ENCODE measurements at regions not wholly inside any gene's neighbourhood (a gene's known extent, or its start where the extent isn't known, plus 50 kb on each side); places are given as distances from the start of the nearest gene placed in this dataset.

DNA sequence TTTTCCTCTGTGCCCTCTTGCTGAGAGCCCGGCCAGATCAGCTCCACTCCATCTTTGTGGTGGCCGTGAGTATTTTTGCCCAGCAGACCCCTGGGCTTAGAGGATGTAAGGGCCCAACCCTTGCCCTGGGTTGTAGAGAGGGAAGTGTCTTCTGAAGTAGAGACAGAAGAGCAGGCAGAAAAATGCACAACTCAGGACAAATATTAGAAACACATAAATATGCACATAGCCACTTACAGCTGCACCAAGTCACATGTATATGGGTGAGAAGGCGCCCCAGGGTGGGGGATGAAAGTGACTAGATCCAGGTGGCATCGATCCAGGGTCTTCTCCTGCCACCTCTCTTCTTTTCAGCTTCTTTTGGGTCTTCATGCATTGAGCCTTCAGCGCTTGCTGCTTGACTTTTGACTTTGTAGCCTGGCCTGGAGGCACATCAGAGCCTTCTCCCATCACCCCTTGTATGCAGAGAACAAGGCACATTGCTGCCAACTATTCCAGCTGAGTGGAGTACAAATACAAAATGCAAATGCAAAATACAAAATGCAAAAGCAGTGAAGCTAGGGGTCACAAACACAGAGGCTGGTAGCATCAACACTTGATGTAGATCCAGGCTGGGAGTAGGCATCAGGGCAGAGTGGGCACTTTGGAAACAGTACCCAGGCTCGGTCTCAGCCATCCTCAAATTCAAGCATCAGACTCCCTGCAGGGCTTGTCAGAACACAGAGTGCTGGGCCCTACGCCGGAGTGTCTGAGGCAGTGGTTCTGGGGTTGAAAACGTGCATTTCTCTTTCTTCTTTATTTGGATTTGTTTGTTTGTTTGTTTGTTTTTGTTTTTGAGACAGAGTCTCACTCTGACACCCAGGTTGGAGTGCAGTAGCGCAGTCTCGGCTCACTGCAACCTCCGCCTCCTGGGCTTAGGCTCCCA is 133.0 kb downstream of the ASB7 start:
- FAIRE-seq, result no peak
- no peak for DNase-seq (ENCODE audit: insufficient read length, low spot score)
- no peak for TF ChIP-seq POLR2A (IDR thresholded peaks at IDR 0.05; ENCODE audit: low read depth, low read length)

DNA sequence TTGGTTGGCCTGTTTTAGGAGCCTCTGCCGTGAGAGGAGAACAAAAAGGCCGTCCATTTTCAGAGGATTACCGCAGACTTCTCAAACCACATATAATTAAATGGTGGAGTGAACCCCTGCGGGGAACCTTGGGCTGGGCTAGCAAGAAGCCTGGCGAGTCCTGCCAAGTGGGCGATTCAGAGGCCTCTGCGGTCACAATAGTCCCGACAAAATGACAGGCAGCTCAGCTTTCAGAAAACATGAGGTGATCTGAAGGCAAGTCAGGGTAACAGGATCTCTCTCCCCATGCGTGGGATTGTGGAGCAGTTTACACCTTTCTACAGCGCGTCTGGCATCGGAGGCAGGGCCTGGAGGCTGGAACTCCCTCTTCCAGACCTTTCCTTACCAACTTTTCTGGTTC is 134.8 kb downstream of the ASB7 start:
- no peak for TF ChIP-seq POLR2A (IDR thresholded peaks at IDR 0.05; ENCODE audit: low read depth, low read length)
- DNase-seq (ENCODE audit: insufficient read length, low spot score) (no peak), FAIRE-seq (no peak)

DNA sequence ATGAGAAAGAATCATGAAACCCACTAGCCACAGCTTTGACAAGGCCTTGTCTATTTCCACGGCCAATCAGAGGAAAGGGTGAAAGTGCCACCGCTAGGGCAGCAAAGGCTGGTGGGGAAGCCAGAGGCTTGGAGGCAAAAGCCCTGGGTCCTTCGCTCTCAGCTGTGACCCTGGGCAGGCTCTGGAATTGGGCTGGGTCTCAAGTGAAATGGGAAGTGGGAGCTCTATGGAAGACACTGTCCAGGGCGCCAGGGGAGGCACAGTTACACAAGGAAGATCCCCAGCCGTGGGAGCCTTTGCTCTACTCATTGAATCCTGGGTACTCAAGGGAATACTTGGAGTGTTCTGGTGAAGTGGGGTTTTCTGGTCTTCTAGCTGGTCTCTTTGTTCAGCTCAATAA is 136.2 kb downstream of the ASB7 start:
- TF ChIP-seq POLR2A (IDR thresholded peaks at IDR 0.05; ENCODE audit: low read depth, low read length), result no peak
- DNase-seq (ENCODE audit: insufficient read length, low spot score), result no peak
- no peak for FAIRE-seq

DNA sequence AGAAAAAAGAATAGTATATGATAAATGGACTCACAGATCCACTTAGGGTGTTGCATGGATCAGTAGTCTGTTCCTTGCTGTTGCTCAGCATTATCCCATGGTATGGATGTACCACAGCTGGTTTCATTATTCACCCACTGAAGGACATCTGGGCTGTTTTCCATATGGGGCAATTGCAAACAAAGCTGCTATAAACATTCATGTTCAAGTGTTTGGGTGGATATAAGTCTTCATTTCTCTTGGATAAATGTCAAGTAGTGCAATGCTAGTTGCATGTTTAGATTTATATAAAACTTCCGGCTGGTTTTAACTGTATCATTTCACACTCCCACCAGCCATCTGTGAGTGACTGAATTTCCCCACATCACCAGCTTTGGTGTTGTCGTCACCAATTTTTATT is 137.7 kb downstream of the ASB7 start:
- no peak for TF ChIP-seq POLR2A (IDR thresholded peaks at IDR 0.05; ENCODE audit: low read depth, low read length)
- FAIRE-seq (no peak), DNase-seq (ENCODE audit: insufficient read length, low spot score) (no peak)

DNA sequence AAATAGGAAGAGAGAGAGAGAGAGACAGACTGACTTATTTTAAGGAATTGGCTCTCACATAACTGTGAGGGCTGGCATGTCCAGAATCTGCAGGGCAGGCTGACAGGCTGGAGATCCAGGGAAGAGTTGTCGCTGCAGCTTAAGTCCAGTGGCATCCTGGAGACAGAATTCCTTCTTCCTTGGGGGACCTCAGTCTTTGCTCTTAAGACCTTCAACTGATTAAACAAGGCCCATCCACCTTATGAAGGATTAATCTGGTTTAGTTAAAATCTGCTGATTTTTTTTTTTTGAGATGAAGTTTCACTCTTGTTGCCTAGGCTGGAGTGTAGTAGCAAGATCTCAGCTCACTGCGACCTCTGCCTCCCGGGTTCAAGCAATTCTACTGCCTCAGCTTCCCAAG is 128.0 kb upstream of the ALDH1A3 start:
- FAIRE-seq (no peak), DNase-seq (ENCODE audit: insufficient read length, low spot score) (no peak)
- TF ChIP-seq POLR2A (IDR thresholded peaks at IDR 0.05; ENCODE audit: low read depth, low read length), result no peak

DNA sequence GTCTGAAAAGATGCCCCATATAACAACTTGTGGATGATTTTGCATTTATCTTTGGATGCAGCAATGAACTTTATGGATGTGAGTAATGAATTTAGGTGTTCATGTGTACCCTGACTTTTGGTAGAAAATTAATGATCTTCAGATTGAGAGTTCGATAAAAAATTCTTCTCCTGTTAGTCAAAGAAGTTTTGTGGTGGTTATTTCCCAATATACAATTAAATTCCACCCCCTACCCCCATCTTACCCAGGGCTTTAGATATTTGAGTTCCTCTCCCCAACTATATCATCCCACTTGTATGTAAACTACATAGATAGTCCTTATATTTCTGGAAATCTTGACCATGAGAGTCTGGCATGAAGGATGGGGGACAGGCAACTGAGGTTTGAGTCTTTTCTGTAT is 126.1 kb upstream of the ALDH1A3 start:
- no peak for FAIRE-seq
- no peak for DNase-seq (ENCODE audit: insufficient read length, low spot score)

DNA sequence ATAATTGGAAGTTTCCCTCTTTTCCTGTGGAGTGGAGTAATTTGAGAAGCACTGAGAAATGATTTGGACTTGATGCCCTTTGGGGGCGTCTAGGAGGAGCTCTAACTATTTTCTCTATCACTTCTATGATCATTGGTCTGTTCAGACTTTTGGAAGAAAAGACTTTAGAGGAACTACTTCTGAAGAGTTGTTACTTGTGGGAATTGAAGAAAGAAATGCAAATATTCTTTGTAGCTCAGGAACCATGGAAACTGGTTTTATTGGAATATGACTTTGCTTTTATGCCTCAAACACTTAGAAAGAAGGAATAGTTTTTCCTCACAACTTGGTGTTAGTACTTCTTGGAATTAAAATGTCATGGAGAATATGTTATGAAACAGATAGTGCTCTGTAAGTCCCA is 122.0 kb upstream of the ALDH1A3 start:
- TF ChIP-seq POLR2A (IDR thresholded peaks at IDR 0.05; ENCODE audit: low read depth, low read length), result no peak
- FAIRE-seq (no peak), DNase-seq (ENCODE audit: insufficient read length, low spot score) (no peak)

More for the DNA sequence above, 126.1 kb upstream of the ALDH1A3 start:
- no peak for TF ChIP-seq POLR2A (IDR thresholded peaks at IDR 0.05; ENCODE audit: low read depth, low read length)

GRCh38 chr15:100758555-100758954 is 121.1 kb upstream of the ALDH1A3 start:
- no peak for DNase-seq (ENCODE audit: insufficient read length, low spot score)
- no peak for TF ChIP-seq POLR2A (IDR thresholded peaks at IDR 0.05; ENCODE audit: low read depth, low read length)
- no peak for FAIRE-seq

DNA sequence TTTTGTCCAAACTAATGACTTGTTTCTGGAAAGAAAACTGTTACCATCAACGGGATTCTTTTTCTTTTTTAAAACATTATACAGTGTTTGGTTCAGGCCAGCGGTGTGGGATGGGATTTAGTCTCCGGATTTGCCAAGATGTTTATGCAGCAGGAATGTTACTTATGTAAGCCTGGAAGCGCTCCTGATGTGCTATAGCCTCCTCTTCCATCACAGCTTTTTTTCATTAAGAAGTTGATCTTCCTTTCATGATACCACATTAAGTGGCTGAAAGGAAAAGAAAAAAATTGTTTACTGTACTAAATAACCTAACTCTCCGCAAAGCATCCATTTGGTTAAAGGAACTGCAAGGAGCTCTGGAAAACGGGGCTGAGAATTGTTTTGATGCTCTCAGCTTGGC is 120.5 kb upstream of the ALDH1A3 start:
- DNase-seq (ENCODE audit: insufficient read length, low spot score), result no peak
- FAIRE-seq, result no peak
- TF ChIP-seq POLR2A (IDR thresholded peaks at IDR 0.05; ENCODE audit: low read depth, low read length), result no peak

GRCh38 chr15:100759698-100760356 is 119.8 kb upstream of the ALDH1A3 start:
- FAIRE-seq (no peak), DNase-seq (ENCODE audit: insufficient read length, low spot score) (peak; percentile 51)
- no peak for TF ChIP-seq POLR2A (IDR thresholded peaks at IDR 0.05; ENCODE audit: low read depth, low read length)

GRCh38 chr15:100760357-100760903 is 119.2 kb upstream of the ALDH1A3 start:
- no peak for FAIRE-seq
- no peak for TF ChIP-seq POLR2A (IDR thresholded peaks at IDR 0.05; ENCODE audit: low read depth, low read length)
- no peak for DNase-seq (ENCODE audit: insufficient read length, low spot score)

GRCh38 chr15:100761290-100761935 is 118.2 kb upstream of the ALDH1A3 start:
- FAIRE-seq (no peak), DNase-seq (ENCODE audit: insufficient read length, low spot score) (no peak)
- TF ChIP-seq POLR2A (IDR thresholded peaks at IDR 0.05; ENCODE audit: low read depth, low read length), result no peak

GRCh38 chr15:100762289-100762688 is 117.3 kb upstream of the ALDH1A3 start:
- no peak for TF ChIP-seq POLR2A (IDR thresholded peaks at IDR 0.05; ENCODE audit: low read depth, low read length)
- DNase-seq (ENCODE audit: insufficient read length, low spot score) (no peak), FAIRE-seq (no peak)
